GM18951 (cell line): ENCODE measurements at regions not wholly inside any gene's neighbourhood (a gene's known extent, or its start where the extent isn't known, plus 50 kb on each side); places are given as distances from the start of the nearest gene placed in this dataset.

ENCODE experiments used
- POLR2A ChIP-seq: IDR thresholded peaks from 4 replicates; pipeline ENCODE4 v1.6.1; 2011; ENCODE audit warnings: mild to moderate bottlenecking; ENCODE audit not compliant: insufficient read length, insufficient read depth; ENCODE audit errors: extremely low read depth
- in situ Hi-C: fragments of 300-500 bp; cut with MboI; formaldehyde crosslinking; loops from one replicate; pipeline ENCODE4 v1.12.0; 2022; ENCODE audit warnings: low sequenced_read_pairs, mixed read lengths, inconsistent platforms; ENCODE audit not compliant: unreplicated experiment

GRCh38 chr2:234422273-234422732 is 74.6 kb downstream of the ARL4C start:
- in situ Hi-C loops: no loop called here
- TF ChIP-seq POLR2A: no peak

- TF ChIP-seq POLR2A: no peak
- in situ Hi-C loops: no loop called here
Measured at GRCh38 chr2:234420408-234420807, 76.5 kb downstream of the ARL4C start.

GRCh38 chr2:234419726-234420125 is 77.2 kb downstream of the ARL4C start:
- no peak for TF ChIP-seq POLR2A
- in situ Hi-C loops: no loop called here

- in situ Hi-C loops: no loop called here
- no peak for TF ChIP-seq POLR2A
Measured at GRCh38 chr2:234415706-234416105, 81.2 kb downstream of the ARL4C start.

- in situ Hi-C loops: no loop called here
- TF ChIP-seq POLR2A: no peak
Measured at GRCh38 chr2:234414596-234414995, 82.3 kb downstream of the ARL4C start.

- in situ Hi-C loops: no loop called here
- no peak for TF ChIP-seq POLR2A
Measured at GRCh38 chr2:234412726-234413125, 84.2 kb downstream of the ARL4C start.

GRCh38 chr2:234411793-234412192 is 85.1 kb downstream of the ARL4C start:
- no peak for TF ChIP-seq POLR2A
- in situ Hi-C loops: no loop called here

GRCh38 chr2:234410526-234410925 is 86.4 kb downstream of the ARL4C start:
- in situ Hi-C loops: no loop called here
- TF ChIP-seq POLR2A: no peak

GRCh38 chr2:234409590-234409989 is 87.3 kb downstream of the ARL4C start:
- in situ Hi-C loops: no loop called here
- no peak for TF ChIP-seq POLR2A

- in situ Hi-C loops: no loop called here
- no peak for TF ChIP-seq POLR2A
Measured at GRCh38 chr2:234406085-234406484, 90.8 kb downstream of the ARL4C start.

- in situ Hi-C loops: no loop called here
- TF ChIP-seq POLR2A: no peak
Measured at GRCh38 chr2:234405462-234405861, 91.4 kb downstream of the ARL4C start.

- in situ Hi-C loops: no loop called here
- no peak for TF ChIP-seq POLR2A
Measured at GRCh38 chr2:234404957-234405356, 91.9 kb downstream of the ARL4C start.

- TF ChIP-seq POLR2A: no peak
- in situ Hi-C loops: no loop called here
Measured at GRCh38 chr2:234403751-234404150, 93.1 kb downstream of the ARL4C start.

- in situ Hi-C loops: no loop called here
- TF ChIP-seq POLR2A: no peak
Measured at GRCh38 chr2:234403074-234403473, 93.8 kb downstream of the ARL4C start.

- TF ChIP-seq POLR2A: no peak
- in situ Hi-C loops: no loop called here
Measured at GRCh38 chr2:234401426-234401825, 95.5 kb downstream of the ARL4C start.
